Spinal cord (tissue), 9 donors: ENCODE measurements at regions not wholly inside any gene's neighbourhood (a gene's known extent, or its start where the extent isn't known, plus 50 kb on each side); places are given as distances from the start of the nearest gene placed in this dataset.
"Not testable (repeated sequence)": the region's sequence is repeated elsewhere in the genome, so short reads cannot be mapped to it uniquely, and the experiment has no call there.

ENCODE experiments used
- DNase-seq, 6 donors: peaks; one replicate each; pipeline versions ENCODE4 v3.0.0 to v3.0.0-alpha.2; 2013 to 2015; ENCODE audit warnings: low spot score in 6 of 6, low read depth in 4 of 6
- H3K27ac ChIP-seq: one replicate; pipeline ENCODE4 v1.5.1; 2013; ENCODE audit warnings: low read depth, low read length, control low read depth
- H3K27me3 ChIP-seq: one replicate; pipeline ENCODE4 v1.6.1; 2013; ENCODE audit warnings: low read length; ENCODE audit not compliant: control insufficient read depth, insufficient read depth
- H3K36me3 ChIP-seq: one replicate; pipeline ENCODE4 v1.6.1; 2013; ENCODE audit warnings: low read length; ENCODE audit not compliant: control insufficient read depth, insufficient read depth
- H3K4me1 ChIP-seq: one replicate; pipeline ENCODE4 v1.6.1; 2013; ENCODE audit warnings: low read length; ENCODE audit not compliant: control insufficient read depth, insufficient read depth
- H3K4me3 ChIP-seq: one replicate; pipeline ENCODE4 v1.5.1; 2013; ENCODE audit warnings: low read depth, low read length, control low read depth
- H3K9me3 ChIP-seq: one replicate; pipeline ENCODE4 v1.6.1; 2013; ENCODE audit warnings: low read length; ENCODE audit not compliant: control insufficient read depth, insufficient read depth
- WGBS: methylation state at CpG from one replicate; pipeline ENCODE4 v1.1.5; 2013; ENCODE audit warnings: missing lambda C conversion rate; ENCODE audit not compliant: insufficient coverage; 5-methylcytosine and 5-hydroxymethylcytosine counted together
- donor health status: healthy.

DNA sequence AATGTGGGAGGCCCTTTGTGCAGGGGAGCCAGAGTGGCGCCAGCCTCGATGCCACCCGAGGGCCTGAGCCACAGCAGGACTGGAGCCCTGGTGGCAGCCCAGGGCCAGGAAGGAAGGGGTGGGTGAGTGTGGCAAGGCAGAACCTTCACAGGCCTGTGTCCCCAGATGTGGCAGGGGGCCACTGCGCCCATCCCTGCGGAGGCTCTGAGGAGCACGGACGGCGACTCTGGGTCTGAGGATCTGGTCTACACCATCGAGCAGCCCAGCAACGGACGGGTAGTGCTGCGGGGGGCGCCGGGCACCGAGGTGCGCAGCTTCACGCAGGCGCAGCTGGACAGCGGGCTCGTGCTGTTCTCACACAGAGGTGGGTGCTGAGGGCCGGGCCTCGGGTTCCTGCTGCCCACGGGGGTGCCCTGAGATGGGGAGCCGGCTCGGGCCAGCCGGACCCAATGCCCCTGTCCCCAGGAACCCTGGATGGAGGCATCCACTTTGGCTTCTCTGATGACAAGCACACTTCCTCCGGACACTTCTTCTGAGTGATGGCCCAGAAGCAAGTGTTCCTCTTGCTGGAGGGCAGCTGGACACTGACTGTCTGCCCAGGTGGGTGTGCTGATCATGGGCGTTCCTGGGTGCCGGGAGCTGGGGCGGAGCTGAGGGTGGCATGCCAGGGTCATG lies 173.6 kb downstream of the TBC1D2B start:
- not testable (repeated sequence) for H3K27me3 ChIP-seq, H3K9me3 ChIP-seq, H3K4me3 ChIP-seq, H3K27ac ChIP-seq, DNase-seq, H3K36me3 ChIP-seq
- H3K4me1 ChIP-seq: peaks cover 15% of the 10 kb centered on the region
- 93% methylated on average over 30 of the region's 30 CpGs for WGBS

DNA sequence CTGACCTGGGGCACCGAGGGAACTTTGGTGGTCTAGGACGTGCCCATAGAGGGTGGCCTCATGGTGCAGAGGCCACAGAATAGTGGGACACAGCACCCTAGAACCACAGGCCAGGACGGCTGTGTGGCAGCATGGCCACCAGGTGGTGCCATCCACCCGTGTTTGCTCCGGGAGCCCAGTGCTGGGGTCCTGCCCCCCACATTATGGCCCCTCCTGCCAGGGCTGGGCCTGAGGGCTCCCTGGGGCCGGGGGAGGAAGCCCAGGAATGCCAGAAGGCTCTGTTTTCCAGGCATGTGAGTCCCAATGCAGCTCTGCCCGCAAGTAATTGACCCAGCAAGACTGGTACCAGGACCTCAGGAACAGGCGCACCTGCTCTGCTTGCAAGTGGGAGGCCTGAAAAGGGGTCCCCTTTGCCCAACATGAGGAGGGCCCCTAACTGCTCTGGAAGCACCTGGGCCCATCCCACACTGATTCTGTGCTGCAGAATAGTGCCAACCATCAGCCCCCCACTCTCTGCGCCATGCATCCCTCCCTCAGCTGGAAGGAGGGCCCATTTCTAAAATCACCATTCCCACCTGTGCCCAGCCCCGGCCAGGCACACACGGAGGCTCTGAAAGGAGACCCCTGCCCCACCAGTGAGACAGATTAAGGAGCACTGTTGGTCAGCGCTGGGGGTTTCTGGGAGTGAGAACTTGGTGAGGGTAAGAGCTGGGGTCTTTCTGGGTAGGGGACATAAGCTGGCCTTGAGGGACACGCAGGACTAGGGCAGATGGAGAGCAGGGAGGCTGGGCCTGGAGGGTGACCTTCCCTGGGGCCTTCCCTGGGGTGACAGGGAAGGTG lies 174.4 kb downstream of the TBC1D2B start:
- WGBS: 50% methylated on average over 11 of the region's 13 CpGs
- not testable (repeated sequence) for H3K9me3 ChIP-seq, H3K4me1 ChIP-seq, H3K36me3 ChIP-seq, H3K4me3 ChIP-seq, H3K27me3 ChIP-seq, H3K27ac ChIP-seq
- peak in 1 of 6 donors; percentile 47 for DNase-seq

DNA sequence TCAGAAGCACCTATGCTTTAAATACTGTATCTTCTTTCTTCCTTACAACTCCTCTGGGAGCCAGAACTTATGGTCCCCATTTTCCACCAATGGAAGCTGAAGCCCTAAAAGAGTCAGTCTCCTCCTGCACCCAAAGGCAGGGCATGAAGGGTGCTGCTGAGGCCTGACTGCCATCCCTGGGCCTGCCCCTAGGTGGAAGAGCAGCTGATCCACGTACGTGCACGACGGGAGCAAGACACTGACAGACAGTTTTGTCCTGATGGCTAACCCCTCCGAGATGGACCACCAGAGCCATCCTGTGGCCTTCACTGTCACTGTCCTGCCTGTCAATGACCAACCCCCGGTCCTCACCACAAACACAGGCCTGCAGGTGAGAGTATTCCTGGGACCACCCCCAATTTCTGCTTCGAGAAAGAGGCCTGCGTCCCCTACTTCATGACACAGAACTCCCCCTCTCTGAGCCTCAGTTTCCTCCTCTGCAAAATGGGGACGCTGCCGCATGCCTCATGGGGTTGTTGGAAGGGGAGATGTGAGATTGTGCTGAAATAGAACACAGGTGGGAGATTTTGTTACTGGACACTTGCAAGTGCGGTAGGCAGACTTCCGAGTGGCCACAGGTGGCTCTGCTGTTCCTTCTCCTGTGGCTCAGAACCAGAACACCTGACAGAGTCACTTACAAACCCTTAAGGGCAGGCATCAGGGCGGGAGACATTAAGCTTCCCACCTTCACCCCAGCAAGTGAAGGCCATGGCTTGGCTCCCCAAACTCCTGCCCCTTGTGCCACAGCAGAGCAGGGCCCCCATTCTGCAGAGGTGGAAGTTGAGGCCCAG lies 175.4 kb downstream of the TBC1D2B start:
- Histone ChIP-seq H3K36me3 (no peaks in the 10 kb centered on the region), H3K27ac (no peak overlapping the region), H3K9me3 (no peaks in the 10 kb centered on the region), H3K27me3 (no peaks in the 10 kb centered on the region), H3K4me1 (peaks cover 5% of the 10 kb centered on the region), H3K4me3 (no peak overlapping the region)
- WGBS: 78% methylated on average over 8 of the region's 13 CpGs
- DNase-seq: no peak

DNA sequence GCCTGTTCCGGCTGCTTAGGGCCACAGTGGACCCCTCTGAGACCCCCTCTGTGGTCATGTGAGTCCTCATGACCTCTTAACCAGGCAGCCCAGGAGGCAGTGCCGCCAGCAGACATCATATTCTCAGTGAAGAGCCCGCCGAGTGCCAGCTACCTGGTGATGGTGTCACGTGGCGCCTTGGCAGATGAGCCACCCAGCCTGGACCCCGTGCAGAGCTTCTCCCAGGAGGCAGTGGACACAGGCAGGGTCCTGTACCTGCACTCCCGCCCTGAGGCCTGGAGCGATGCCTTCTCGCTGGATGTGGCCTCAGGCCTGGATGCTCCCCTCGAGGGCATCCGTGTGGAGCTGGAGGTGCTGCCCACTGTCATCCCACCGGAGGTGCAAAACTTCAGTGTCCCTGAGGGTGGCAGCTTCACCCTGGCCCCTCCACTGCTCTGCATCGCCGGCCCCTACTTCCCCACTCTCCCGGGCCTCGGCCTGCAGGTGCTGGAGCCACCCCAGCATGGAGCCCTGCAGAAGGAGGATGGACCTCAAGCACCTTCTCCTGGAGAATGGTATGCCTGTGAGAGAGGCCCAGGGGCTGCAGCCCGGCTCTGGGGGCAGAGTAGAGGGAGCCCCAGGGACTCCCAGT lies 176.1 kb downstream of the TBC1D2B start:
- DNase-seq: no peak
- Histone ChIP-seq H3K4me1 (peaks cover 5% of the 10 kb centered on the region), H3K27ac (no peak overlapping the region), H3K4me3 (no peak overlapping the region), H3K27me3 (no peaks in the 10 kb centered on the region), H3K9me3 (no peaks in the 10 kb centered on the region), H3K36me3 (no peaks in the 10 kb centered on the region)
- WGBS: 90% methylated on average over 18 of the region's 18 CpGs

DNA sequence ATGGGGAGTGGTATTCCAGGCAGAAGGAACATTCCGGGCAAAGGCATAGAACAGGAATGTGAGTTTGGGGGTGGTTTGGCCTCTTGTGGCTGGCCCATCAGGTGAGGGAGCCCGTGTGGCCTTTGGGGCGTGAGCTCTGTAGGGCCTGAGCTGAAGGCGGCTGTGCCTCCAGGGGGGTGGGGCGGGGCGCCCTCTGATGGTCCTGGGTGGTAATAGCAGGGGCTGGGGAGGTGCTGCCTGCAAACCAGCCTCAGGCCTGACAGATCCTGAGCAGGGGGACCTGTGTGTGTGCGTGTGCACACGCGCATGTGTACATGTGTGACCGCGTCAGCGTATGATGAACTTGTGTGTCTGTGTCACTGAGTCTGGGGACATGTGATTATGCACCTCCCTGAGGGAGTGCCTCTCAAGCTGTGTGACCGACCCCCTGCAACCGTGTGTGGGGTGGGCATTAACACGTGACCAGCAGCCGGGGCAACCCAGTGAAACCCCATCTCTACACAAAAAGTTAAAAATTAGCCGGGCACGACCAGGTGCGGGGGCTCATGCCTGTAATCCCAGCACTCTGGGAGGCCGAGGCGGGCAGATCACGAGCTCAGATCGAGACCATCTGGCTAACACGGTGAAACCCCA lies 177.1 kb downstream of the TBC1D2B start:
- H3K9me3 ChIP-seq, H3K4me3 ChIP-seq, H3K27ac ChIP-seq, H3K36me3 ChIP-seq, H3K27me3 ChIP-seq, DNase-seq, H3K4me1 ChIP-seq: not testable (repeated sequence)
- 56% methylated on average over 13 of the region's 24 CpGs for WGBS

DNA sequence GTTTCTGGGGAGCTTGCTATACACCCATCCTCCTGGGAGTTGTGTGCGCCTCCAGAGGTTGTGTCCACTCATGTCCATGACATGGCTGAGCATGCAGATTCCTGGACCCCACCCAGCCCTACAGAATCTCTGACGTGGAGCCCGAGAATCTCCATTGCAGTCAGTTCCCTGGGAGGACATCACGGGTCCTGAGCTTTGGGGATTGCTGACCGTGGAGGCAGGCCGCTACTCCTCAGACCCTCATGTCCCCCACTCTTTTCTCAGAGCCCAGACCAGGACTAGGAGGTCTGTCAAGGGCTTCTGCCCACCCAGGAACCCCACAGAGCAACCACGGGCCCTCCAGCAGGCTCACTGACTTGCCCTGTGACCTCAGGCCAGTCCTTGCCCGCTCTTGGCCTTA lies 177.7 kb downstream of the TBC1D2B start:
- H3K4me1 ChIP-seq, H3K27me3 ChIP-seq, DNase-seq, H3K36me3 ChIP-seq, H3K9me3 ChIP-seq, H3K27ac ChIP-seq, H3K4me3 ChIP-seq: not testable (repeated sequence)
- WGBS: no CpG with 5 or more reads among the region's 8 CpGs

DNA sequence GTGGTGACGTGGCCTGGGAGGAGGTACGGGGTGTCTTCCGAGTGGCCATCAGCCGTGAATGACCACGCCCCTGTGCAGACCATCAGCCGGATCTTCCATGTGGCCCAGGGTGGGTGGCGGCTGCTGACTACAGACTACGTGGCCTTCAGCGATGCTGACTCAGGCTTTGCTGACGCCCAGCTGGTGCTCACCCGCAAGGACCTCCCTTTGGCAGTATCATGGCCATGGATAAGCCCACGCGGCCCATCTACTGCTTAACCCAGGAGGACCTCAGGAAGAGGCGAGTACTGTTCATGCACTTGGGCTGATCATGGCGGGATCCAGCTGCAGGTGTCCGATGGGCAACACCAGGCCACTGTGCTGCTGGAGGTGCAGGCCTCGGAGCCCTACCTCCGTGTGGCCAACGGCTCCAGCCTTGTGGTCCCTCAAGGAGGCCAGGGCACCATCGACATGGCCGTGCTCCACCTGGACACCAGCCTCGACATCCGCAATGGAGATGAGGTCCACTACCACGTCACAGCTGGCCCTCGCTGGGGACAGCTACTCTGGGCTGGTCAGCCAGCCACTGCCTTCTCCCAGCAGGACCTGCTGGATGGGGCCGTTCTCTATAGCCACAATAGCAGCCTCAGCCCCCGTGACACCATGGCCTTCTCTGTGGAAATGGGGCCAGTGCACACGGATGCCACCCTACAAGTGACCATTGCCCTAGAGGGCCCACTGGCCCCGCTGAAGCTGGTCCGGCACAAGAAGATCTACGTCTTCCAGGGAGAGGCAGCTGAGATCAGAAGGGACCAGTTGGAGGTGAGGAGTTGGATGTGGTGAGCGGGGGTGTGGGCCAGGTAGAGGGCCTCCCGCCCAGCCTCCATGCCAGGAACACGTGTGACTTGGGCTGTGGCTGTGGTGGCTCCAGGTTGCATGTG lies 178.4 kb downstream of the TBC1D2B start:
- no peaks in the 10 kb centered on the region for H3K9me3 ChIP-seq
- no peaks in the 10 kb centered on the region for H3K27me3 ChIP-seq
- H3K36me3 ChIP-seq: no peaks in the 10 kb centered on the region
- DNase-seq: no peak
- H3K4me1 ChIP-seq: peaks cover 5% of the 10 kb centered on the region
- 92% methylated on average over 33 of the region's 34 CpGs for WGBS
- no peak overlapping the region for H3K4me3 ChIP-seq
- H3K27ac ChIP-seq: no peak overlapping the region

DNA sequence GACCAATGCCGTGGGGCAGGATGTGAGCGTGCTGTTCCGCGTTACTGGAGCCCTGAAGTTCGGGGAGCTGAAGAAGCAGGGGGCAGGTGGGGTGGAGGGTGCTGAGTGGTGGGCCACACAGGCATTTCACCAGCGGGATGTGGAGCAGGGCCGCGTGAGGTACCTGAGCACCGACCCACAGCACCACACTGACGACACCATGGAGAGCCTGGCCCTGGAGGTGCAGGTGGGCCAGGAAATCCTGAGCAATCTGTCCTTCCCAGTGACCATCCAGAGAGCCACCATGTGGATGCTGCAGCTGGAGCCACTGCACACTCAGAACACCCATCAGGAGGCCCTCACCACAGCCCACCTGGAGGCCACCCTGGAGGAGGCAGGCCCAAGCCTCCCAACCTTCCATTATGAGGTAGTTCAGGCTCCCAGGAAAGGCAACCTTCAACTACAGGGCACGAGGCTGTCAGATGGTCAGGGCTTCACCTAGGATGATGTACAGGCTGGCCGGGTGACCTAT lies 179.6 kb downstream of the TBC1D2B start:
- Histone ChIP-seq H3K27ac (no peak overlapping the region), H3K9me3 (no peaks in the 10 kb centered on the region), H3K4me3 (no peak overlapping the region), H3K4me1 (peaks cover 5% of the 10 kb centered on the region), H3K36me3 (no peaks in the 10 kb centered on the region), H3K27me3 (no peaks in the 10 kb centered on the region)
- WGBS: 98% methylated on average over 10 of the region's 12 CpGs
- DNase-seq: no peak
